Activated T-helper 2 cell treated with anti-CD3 and anti-CD28 coated beads, Interferon-gamma antibody, Interleukin-2, Interleukin-4, amounts not matched to agents 10 μg/mL and 5 μg/mL and 100 μg/mL, durations not matched to agents 14 hours and 24 hours and 36 hours (primary cell): ENCODE measurements at regions not wholly inside any gene's neighbourhood (a gene's known extent, or its start where the extent isn't known, plus 50 kb on each side); places are given as distances from the start of the nearest gene placed in this dataset.
A peak's percentile ranks its signal among the peaks of the same experiment; 100 is the strongest.

Experiments
- DNase-seq: peaks from one replicate; pipeline ENCODE4 v3.0.0; 2021; ENCODE audit warnings: low spot score
- H3K27ac Mint-ChIP-seq: one replicate; pipeline ENCODE4 v1.8.0; 2021; ENCODE audit warnings: mixed read lengths
- H3K27me3 Mint-ChIP-seq: one replicate; pipeline ENCODE4 v1.8.0; 2021; ENCODE audit warnings: low read depth, mixed read lengths
- H3K36me3 Mint-ChIP-seq: one replicate; pipeline ENCODE4 v1.8.0; 2021; ENCODE audit warnings: low read depth, mixed read lengths
- H3K4me1 Mint-ChIP-seq: one replicate; pipeline ENCODE4 v1.8.0; 2021; ENCODE audit warnings: low read depth, mixed read lengths
- H3K4me3 Mint-ChIP-seq: one replicate; pipeline ENCODE4 v1.8.0; 2021; ENCODE audit warnings: low read depth, mild to moderate bottlenecking, moderate library complexity, mixed read lengths
- H3K9me3 Mint-ChIP-seq: one replicate; pipeline ENCODE4 v1.8.0; 2021; ENCODE audit warnings: mixed read lengths
- intact Hi-C: fragments of 100-400 bp; cut with micrococcal nuclease; formaldehyde crosslinking; loops from one replicate; pipeline ENCODE4 v1.15.1; 2023

GRCh38 chr2:234550511-234551107, 53.7 kb upstream of the ARL4C start:
- Mint-ChIP-seq H3K4me1 (peaks cover 3% of the 10 kb centered on the region), H3K36me3 (no peaks in the 10 kb centered on the region), H3K27ac (no peak overlapping the region), H3K4me3 (no peak overlapping the region), H3K9me3 (peaks cover 7% of the 10 kb centered on the region), H3K27me3 (peaks cover 32% of the 10 kb centered on the region)
- intact Hi-C loops, result loop anchor here (1.0 to 5.0 kb wide), 2 partner anchors 567 to 1047 kb away; no protein-coding TSS in a partner anchor
- DNase-seq, result peak; percentile 36

GRCh38 chr2:234550056-234550455, 53.2 kb upstream of the ARL4C start:
- intact Hi-C loops, result loop anchor here (1.0 to 5.0 kb wide), 2 partner anchors 567 to 1047 kb away; no protein-coding TSS in a partner anchor
- Mint-ChIP-seq H3K4me1 (peaks cover 3% of the 10 kb centered on the region), H3K9me3 (peaks cover 5% of the 10 kb centered on the region), H3K4me3 (no peak overlapping the region), H3K27ac (no peak overlapping the region), H3K36me3 (no peaks in the 10 kb centered on the region), H3K27me3 (peaks cover 36% of the 10 kb centered on the region)
- DNase-seq, result no peak

- peaks cover 3% of the 10 kb centered on the region for H3K4me1 Mint-ChIP-seq
- intact Hi-C loops, result no loop called here
- H3K27ac Mint-ChIP-seq, result no peak overlapping the region
- H3K36me3 Mint-ChIP-seq, result no peaks in the 10 kb centered on the region
- no peak for DNase-seq
- H3K9me3 Mint-ChIP-seq, result no peaks in the 10 kb centered on the region
- H3K4me3 Mint-ChIP-seq, result no peak overlapping the region
- peaks cover 39% of the 10 kb centered on the region for H3K27me3 Mint-ChIP-seq
Measured at GRCh38 chr2:234548695-234549420, 52.0 kb upstream of the ARL4C start.

- H3K27ac Mint-ChIP-seq, result no peak overlapping the region
- no peak for DNase-seq
- H3K4me1 Mint-ChIP-seq, result peaks cover 3% of the 10 kb centered on the region
- H3K36me3 Mint-ChIP-seq, result no peaks in the 10 kb centered on the region
- peaks cover 41% of the 10 kb centered on the region for H3K27me3 Mint-ChIP-seq
- no peaks in the 10 kb centered on the region for H3K9me3 Mint-ChIP-seq
- intact Hi-C loops, result no loop called here
- no peak overlapping the region for H3K4me3 Mint-ChIP-seq
Measured at GRCh38 chr2:234546770-234547169, 49.9 kb upstream of the ARL4C start.
